GM12874 (cell line): ENCODE measurements at regions not wholly inside any gene's neighbourhood (a gene's known extent, or its start where the extent isn't known, plus 50 kb on each side); places are given as distances from the start of the nearest gene placed in this dataset.

Source experiments
- TF ChIP-seq, protein P1 (sequence below): IDR thresholded peaks from 2 replicates; pipeline ENCODE4 v1.5.1; 2011; ENCODE audit warnings: low read depth, mild to moderate bottlenecking, control low read depth, low read length, moderate library complexity; ENCODE audit not compliant: insufficient read depth

DNA sequence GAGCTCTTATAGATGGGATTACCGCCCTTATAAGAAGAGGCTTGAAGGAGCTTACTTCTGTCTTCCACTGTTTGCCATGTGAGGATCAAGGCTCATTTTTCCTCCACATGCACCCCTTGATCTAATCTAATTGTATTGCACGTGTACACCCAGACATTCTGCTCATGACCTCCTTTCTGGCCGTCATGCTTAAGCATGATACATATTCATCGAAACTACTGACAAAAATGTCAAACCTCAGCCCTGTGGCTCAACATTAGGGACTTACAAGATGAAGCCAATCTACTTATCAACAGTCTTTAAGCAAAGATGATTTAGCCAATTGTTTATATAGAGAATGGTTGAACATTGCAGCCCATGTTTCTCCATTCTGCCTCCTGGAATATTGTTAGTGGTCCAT is 127.6 kb downstream of the XCL2 start:
- TF ChIP-seq, protein P1, sequence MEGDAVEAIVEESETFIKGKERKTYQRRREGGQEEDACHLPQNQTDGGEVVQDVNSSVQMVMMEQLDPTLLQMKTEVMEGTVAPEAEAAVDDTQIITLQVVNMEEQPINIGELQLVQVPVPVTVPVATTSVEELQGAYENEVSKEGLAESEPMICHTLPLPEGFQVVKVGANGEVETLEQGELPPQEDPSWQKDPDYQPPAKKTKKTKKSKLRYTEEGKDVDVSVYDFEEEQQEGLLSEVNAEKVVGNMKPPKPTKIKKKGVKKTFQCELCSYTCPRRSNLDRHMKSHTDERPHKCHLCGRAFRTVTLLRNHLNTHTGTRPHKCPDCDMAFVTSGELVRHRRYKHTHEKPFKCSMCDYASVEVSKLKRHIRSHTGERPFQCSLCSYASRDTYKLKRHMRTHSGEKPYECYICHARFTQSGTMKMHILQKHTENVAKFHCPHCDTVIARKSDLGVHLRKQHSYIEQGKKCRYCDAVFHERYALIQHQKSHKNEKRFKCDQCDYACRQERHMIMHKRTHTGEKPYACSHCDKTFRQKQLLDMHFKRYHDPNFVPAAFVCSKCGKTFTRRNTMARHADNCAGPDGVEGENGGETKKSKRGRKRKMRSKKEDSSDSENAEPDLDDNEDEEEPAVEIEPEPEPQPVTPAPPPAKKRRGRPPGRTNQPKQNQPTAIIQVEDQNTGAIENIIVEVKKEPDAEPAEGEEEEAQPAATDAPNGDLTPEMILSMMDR, result no peak

DNA sequence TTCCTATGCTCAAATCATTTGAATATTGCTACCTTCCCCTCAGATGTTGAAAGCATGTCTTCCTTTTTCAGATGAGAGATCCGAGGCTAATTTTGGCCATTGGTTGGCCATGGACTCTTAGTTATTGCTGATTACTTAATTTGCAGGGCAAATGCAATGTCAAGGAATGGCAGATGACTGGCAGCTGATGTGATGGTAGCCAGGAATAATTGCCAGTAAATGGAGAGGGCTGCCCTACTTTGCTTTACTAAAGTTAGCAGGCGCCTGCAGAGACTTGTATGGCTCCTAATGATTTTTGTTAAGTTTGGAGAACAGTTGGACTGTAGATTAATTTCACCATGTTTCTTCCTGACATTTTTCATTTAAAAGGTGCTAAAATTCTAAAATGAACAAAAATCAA is 128.9 kb downstream of the XCL2 start:
- TF ChIP-seq, protein P1, result no peak

DNA sequence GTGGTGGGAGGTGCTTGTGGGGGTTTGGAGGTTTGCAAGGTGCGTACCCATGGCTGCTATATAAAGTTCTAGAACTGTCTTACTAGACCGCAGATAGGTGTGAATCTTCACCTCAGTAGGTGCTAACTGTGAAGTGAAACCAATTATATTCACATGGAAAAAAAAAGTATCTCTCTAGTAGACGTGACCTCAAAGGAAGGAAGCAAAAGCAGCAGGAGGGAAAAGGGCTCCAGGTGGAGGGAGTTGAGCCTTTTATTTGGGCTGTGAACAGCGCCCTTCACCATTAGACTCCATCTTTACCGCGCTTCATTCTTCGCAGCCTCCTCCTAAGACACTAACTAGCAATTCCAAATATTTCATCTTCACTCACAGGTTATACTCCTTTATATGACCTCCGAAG is 129.8 kb downstream of the TBX19 start:
- TF ChIP-seq, protein P1, result no peak

DNA sequence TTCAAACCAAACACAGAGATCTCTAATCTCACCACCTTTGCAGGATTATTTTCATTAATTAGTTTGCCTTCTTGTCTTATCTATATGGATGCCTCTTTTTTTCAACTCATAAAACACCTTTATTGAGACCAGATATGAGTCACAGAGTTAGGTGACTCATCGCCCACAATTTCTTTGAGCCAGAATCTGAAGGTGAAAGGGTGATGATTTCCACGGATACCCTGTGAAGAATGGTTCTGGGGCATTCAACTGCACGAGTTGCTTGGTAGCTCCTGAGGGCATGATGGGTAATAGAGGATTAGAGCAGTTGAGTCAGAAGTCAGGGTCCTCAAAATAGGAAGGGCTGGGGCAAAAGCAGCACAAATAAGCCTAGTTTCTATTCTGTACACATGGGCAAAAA is 128.2 kb downstream of the TBX19 start:
- TF ChIP-seq, protein P1, result no peak

DNA sequence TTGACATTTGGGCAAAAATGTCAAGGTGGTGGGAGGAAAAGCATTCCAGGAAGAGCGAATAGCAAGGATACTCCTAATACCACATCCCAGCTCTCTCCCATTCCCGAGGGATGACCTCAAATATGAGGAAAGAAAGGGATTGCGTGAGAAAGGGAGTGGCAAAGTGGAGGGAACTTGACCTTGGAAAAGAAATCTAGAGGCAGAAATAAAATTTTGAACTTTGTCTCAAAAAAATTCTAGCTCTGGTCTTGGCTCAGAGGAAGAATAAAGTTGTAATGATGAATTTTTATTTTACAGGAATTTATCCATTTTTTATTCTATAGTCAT is 127.8 kb downstream of the TBX19 start:
- TF ChIP-seq, protein P1, result no peak

DNA sequence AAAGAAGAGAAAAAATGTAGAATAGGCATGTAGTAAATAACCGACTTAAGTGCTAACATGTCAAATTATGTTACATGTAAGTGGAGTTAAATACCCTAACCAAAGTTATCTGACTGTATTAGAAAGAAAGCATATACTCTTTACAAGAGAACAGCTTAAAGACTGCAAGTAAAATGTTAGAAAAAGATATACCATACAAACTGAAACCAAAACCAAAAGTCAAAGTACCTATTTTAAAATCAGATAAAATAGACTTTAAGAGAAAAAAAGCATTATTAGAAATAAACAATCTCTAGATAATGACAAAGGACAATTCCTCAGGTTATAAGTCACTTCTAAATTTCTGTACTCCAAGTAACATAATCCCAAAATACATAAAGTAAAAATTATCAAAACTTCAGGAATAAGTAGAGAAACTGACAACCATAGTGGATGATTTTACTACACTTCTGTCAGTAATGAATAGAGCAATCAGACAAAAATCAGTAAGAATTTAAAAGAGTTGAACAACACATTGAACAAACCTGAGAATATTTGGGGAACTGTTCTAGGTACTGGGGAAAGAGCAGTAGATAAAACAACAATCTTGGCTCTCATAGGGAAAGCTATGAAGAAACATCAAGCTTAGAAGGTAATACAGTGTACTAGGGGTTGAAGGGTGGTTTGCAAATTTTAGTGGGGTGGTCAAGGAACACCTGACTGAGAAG is 127.3 kb downstream of the TBX19 start:
- TF ChIP-seq, protein P1, result no peak

DNA sequence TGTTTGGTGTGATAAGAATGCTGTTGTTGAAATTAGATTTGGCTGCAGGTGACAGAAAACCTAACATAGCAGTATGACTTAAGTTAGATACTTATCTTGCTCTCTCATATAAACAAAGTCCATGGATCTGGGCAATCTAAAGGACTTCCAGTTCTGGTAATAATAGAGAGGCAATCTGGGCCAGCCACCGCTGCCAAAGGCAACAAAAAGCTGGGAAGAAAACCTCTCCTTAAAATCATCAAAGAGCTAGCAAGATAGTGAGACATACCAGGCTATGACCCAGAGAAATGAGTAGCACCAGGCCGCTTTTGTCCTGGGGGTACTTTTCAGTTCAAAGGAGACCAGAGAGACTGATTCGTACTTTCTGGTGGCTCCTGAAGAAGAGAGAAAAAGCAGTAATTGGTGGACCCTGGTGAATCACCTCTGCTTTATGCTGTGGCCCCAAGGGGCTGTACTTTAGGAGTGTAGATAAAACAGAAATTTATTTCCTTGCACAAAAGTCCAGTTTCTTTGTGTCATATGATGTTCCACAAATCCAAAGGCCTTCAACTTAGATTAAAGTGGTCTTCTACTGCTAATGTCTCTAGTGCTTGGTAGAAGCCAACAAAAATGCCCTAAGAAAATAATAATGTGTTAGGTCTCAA is 125.4 kb downstream of the TBX19 start:
- TF ChIP-seq, protein P1, result no peak
